NCI-H2107 treated with DMSO at 0.1 percent for 48 hours (cell line): ENCODE measurements at regions not wholly inside any gene's neighbourhood (a gene's known extent, or its start where the extent isn't known, plus 50 kb on each side); places are given as distances from the start of the nearest gene placed in this dataset.

Experiments used
- DNase-seq: peaks from one replicate; lab custom pipeline; 2025; ENCODE audit not compliant: unreplicated experiment; lab: John Stamatoyannopoulos, UW

DNA sequence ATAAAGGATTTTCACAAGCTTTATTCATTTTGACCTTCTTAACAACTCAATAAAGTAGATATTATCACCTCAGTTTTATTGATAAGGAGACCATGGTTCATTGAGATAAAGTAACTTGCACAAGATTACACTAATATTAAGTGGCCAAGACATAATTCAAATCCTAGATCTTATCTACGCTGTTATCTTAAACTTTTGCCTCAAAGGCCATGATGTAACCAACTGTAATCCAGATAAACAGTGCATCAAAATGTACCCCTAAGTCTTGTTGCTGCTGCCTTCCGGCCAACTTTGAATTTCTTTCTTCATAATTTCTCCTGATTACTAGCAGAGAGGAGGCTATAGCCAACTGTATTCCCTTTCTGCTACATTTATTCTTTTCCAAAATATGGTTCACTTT is 1094.8 kb upstream of the PIK3C3 start:
- DNase-seq, result no peak

DNA sequence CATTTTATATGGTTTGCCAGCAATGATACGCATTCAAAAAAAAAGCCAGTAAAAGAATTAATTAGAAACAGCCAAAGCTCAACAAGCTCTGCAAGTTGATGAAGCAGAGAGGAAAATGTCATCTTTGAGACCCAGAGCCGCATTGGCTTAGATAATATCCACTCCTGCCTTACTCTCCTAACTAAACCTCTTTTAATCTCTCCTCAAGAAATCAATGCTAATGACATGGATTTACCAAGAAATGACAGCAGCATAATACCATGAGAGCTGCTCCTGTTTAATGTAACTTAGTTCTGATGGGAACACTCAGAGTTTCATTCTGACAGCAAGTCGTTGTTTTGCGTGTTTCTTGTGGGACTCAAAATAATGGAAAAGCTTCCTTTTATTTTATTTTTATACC is 1099.4 kb upstream of the PIK3C3 start:
- DNase-seq, result no peak

DNA sequence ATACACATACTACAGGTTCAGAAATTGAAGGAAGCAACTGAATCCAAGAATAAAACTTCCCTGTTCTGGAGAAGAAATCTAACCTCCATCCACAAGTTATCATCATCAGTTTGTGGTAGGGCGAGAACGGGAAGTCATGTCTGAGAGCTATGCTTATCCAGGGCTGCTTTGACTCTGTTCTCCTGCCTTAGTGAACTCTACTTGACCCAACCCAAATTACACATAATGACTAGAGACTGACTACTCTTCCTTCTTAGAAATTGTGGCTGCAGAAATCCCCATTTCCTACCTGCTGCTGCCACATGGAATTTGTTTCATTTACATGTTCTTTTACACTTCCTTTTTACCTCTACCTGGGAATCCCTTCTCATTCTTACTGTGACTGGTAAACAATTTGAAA is 1102.6 kb upstream of the PIK3C3 start:
- no peak for DNase-seq

DNA sequence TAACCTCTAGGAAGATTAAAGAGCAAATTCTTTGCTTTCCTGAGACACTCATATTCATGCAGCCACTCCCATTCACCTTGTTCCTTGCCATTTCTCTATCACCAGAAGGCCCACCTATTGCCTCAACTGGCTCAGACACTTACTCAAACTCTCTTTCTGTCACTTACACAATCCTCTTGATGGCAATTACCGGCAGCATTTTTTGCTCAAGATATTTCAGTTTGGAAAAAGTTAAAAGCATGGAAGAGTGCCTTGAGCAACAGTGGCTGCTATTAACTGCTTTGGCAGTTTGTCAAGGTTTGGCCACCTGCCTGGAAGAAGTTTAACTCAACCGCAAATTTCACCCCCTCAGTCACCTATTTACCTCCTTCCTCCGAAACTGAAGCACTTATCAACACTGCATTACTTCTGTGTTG is 1104.0 kb upstream of the PIK3C3 start:
- DNase-seq, result peak; percentile 84

DNA sequence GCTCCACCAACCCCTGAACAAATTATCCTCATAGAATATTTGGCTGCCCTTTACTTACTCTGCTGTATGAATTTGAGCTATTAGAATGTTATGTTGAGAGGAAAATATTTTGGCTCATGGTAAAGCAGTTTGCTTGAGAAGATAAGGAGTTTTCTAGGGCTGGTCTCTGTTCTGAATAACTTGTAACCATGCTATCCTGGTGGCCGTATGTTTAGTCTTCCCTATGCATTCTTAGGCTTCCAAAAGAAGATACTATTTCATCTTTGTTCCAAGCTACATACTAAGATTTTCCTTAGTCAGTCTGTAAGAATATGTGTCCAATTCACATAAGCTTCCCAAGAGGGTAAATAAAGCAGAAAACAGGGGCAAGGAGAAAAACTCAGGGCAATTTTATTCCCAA is 1105.1 kb upstream of the PIK3C3 start:
- DNase-seq, result no peak

DNA sequence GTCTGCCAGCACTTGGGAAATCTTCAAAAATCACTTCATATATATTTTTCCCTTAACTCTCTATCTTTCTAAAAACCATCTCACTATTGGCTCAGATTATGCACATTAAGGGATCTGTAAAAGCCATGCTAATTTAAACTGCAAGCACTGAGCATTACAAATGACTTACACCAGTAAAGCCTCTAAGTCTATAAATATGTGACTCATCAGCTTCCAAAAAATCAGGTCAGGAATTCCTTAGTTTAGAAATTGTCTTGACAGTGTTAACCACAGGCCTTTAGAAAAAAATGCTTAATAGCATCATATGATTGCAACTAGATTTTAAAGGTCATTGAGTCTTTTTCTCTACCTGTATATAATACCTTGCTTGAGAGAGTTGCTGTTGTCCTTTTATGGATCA is 1113.6 kb upstream of the PIK3C3 start:
- no peak for DNase-seq

DNA sequence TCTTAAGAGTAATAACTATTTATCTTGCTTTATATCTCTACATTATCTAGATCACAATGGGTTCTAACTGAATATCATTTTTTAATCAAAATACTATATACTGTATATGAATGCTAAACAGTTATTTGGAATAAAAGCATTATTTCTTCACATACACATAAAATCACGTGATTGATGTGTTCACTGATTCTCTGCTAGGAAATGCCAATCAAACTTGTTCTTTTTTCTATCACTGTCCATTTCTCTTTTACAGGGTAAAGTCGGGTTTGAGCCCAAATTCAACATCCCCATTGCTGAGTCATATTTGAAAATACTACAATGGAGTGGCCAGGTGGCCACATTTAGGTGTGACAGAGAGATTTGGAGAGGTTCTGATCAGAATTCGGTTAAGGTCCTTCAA is 1114.0 kb upstream of the PIK3C3 start:
- DNase-seq, result no peak

DNA sequence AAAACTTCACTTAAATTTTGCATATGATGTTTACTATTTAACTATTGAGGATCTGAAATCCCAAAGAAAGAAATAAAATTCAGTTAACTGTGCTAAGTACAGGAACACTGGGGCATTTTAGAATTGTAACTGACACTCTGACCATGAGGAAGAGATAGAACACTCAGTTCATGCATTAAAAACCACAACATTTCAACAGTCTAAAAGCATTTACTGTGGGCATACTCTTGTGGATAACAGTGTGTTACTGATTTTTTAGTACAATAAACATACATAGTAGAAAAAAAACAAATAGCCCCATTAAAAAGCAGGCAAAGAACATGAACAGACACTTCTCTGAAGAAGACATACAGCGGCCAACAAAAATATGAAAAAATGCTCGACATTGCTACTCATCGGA is 1122.7 kb upstream of the PIK3C3 start:
- DNase-seq, result no peak

DNA sequence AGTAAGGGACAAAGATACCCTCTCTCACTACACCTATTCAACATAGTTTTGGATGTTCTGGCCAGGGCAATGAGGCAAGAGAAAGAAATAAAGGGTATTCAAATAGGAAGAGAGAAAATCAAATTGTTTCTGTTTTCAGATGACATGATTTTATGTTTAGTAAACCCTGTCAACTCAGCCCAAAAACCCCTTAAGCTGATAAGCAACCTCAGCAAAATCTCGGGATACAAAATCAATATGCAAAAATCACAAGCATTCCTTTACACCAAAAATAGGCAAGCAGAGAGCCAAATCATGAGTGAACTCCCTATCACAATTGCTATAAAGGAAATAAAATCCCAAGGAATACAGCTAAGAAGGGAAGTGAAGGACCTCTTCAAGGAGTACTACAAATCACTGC is 1130.7 kb upstream of the PIK3C3 start:
- no peak for DNase-seq

DNA sequence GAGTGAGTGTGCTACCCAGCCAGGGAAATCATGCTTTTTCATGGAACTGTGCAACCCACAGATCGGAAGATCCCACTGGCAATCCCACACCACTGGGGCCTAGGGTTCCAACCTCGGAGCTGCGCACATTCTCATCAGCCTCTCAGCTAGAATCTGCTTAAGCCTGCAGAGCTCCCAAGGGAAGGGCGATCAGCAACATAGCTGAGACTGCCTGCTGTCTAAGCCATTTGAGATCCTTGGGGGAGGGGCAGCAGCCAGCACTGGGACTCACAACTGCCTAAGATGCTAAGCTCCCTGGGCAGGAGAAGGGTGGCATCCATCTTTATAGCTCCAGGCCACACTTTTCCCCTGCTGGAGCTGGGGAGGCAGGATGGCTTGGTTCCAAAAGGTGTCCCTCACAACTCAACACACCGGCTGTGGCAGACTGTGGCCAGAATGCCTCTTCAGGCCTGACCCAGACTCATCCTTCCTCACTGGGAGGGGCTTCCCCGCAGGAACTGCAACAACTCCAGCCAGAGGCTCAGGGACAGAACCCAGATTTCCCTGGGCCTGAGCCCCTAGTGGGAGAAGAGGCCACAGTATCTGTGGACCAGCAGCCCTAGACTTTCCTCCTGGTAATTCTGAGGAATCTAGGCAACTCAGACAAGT is 1133.3 kb upstream of the PIK3C3 start:
- DNase-seq, result peak; percentile 20

DNA sequence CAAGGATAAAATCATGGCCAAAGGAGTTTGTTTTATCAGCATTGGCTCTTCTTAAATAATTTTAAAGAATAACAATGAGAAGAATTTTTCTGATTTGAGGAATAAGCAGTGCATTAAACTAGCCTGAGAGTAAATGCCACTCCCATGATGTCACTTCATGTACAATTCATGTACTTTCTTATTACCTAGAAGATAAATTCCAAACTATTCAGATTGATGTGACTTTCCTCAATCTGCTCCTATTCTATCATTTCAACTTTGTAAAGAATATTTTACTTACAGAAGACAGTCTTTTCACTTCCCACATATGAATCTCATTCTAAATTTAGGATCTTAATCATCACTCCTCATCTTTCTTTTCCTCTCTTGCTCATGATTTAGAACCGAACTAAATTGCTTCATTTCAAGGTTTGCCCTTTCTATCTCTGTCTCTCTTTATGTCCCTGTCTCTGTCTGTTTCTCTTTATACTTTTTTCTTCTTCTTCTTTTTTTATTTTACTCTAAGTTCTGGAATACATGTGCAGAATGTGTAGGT is 1142.0 kb upstream of the PIK3C3 start:
- no peak for DNase-seq

DNA sequence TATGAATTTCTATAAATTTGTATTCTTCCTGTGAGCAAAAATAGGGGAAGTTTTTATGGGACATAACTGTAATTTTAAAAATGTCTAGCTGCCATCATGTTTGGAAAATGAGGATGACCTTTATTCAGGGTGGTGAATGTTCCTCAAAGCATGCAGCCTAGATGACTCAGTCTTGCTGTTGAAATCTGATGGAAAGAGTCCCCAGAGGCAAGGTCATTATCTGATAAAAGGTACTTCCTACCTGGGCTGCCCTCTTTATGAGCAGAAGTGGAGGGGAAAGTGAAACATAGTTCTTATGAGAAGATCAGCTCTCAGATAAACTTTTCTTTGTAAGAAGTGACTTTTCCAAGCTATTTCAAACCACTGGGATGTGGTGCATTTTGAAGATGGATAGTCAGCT is 1144.7 kb upstream of the PIK3C3 start:
- no peak for DNase-seq

DNA sequence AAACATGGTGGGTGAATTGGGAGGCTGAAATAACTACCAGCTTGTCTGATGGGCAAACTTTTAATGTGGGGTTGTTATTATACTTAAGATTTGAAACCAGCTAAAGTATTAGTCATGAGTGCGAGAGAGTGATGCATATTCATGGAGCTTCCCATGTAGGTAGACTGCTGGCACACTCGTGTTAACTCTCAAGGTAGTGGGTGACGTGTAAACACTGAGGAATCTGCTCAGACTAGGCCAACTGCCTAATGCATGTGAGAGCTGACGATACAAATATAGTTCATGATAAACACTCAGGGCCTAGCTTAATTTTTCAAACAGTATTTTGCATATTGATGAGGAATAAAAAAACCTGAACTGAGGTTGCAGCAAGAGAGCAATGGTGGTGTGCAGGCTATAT is 1165.7 kb upstream of the PIK3C3 start:
- no peak for DNase-seq

DNA sequence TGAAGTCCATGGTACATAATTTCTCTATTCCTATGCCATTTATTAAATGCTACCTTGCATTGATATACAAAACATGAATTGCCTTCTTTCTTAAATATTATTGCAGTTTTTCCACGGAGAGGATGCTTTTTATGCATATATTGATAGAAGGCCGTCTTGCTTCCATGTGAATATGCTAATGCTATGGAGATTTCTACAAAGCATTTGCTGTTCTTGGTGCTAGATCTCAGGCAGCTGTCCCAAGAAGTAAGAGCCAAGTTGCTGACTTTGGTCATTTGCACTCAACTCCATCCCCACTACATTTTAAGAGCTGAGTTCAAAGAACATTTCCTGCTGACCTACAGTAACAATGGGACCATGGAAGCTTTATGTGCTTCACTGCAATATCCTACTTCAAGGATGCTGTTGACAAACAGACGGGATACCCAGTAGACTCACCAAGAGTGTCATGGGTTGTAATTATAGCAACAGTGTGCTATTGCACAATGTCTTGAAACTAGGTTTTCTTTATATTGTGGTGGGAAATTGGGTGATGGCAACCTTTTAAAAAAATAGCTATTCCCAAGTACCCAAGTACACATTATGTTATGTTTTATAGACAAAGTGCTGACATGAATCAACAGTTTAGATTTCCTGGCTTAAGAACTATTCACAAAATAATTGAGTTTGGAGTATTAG is 1172.4 kb upstream of the PIK3C3 start:
- DNase-seq, result no peak

DNA sequence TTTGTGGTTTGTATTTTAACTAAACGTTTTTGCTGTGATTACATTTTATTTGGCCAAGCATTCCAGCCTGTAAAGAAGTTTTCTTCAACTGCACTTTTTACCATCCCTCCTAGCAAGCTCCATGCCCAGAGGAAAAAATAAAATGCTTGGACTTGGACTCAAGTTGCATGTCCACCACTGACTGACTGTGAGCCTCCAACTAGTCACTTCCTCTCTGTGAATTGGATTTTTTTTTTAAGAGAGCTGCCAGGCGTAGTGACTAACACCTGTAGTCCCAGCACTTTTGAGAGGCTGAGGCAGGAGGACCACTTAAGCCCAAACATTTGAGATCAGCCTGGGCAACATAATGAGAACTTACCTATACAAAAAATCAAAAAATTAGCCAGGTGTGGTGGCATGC is 1185.2 kb upstream of the PIK3C3 start:
- DNase-seq, result no peak

DNA sequence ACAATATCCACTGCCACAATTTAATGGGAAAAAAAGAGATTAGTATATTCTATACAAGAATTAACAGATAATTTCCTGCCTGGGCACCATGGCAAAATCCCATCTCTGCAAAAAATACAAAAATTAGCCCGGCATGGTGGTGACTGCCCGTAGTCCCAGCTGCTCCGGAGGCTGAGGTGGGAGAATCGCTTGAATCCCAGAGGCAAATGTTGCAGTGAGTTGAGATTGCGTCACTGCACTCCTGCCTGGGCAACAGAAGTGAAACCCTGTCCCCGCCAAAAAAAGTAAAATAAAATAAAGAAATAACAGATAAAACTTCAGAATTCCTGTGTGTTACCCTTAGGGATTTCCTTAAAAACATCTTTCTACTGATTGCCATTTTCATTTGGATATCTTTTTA is 1194.8 kb upstream of the PIK3C3 start:
- DNase-seq, result no peak

DNA sequence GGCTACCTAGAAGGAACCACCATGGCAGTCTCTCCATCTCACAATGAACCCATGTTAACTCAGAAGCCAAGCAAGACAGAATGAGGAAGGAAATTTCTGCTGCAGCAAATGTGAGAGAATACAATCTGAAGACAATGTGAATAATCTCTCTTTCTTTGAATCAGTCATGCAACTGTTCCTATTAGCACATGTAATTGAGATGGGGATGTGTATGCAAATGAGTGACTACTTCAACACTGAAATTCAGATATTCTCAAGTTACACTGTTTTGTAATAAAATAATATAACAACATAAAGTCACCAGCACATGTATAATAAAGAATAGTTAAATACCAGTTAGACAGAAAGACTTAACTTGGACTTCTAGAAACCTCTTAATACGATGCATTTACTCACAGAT is 1200.6 kb upstream of the PIK3C3 start:
- no peak for DNase-seq

DNA sequence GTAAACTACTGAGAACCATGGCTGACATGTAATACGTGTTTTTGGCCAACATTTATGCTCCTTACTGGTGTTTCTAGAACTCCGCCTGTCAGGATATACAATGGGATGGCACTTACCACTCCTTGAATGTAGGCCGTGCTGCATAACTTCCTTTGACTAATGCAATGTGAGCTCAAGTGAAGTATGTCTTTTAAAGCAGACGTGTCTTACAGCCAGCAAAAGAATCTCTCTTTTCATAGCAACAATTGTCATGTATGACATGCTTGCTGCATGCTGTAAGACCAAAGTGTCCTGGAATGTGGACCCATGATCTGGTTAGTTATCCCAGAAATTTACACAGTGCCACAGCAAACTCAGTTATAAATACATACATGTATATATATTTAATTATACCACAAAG is 1202.7 kb upstream of the PIK3C3 start:
- no peak for DNase-seq

DNA sequence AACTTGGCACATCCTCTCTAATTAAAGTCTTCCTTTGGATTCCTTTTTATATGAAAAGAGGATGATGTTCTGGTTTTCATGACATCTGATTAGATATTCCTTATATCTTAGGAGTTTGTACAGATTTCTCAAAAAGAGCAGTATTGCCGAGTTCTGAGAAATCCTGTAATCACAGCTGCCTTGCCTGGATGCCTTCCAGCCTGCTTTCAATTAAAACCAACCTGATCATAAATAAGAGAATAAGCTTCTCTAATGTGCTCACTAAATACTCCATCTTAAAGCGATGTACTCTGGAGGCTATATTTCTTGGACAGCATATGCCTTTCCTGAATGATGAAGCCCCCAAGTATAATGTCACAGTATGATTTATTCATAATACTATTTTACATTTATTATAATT is 1203.8 kb upstream of the PIK3C3 start:
- no peak for DNase-seq

DNA sequence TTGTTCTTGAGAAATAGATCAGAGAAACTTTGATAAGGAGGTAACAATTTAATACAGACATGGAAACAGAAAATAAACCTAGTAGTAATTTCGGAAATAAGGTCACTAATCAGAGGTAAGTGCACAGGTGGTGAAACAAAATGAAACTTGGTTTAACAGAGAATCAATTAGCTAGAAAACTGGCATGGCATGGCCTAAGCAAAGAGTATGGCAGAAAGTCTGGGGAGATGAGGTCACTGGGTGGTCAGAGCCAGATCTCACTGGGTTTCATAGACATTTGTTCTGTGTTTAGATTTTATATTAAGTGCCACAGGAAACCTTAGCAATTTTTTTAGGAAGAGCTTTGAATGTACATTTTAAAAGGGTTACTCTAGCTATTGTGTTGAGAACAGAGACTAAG is 1216.0 kb upstream of the PIK3C3 start:
- no peak for DNase-seq

DNA sequence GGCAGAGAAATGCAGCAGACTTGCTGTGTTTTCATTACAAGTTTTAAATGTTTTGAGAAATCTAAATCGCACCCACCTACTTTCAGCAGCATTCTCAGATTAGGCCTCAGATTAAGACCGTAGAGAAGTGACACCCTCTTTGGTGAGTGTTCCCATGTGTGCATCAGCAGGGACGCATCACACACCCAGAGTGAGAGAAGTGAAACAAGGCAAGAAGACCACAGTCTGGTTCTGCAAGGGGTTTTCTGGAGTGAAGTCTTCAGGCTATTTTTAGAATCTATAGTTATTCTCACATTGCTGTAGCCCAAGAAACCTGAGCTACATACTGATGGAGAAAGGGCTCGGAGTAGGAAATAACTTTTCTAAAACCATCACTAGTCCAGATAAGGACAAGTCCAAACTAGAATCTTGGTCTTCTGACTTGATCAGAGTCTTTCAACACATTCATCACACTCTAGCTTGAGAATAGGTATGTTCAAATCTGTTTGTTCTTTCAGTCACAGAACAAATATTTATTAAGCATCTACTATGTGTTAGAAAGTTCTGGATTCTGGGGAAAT is 1216.6 kb upstream of the PIK3C3 start:
- no peak for DNase-seq

DNA sequence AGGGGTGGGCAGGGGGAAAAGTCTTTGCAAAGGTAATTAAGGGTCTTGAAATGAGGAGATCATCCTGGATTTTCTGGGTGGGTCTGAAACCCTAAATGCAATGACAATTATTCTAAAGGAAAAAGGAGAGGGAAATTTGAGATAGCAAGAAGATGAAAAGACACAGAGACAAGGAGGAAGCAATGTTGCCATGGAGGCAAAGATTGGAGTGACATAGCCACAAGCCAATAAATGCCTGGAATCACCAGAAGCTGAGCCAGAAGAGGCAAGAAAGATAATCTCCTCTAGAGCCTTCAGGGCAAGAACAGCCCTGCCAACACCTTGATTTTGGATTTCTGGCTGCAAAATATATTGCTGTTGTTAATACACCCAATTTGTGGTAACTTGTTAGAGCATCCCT is 1246.3 kb upstream of the PIK3C3 start:
- DNase-seq, result no peak

DNA sequence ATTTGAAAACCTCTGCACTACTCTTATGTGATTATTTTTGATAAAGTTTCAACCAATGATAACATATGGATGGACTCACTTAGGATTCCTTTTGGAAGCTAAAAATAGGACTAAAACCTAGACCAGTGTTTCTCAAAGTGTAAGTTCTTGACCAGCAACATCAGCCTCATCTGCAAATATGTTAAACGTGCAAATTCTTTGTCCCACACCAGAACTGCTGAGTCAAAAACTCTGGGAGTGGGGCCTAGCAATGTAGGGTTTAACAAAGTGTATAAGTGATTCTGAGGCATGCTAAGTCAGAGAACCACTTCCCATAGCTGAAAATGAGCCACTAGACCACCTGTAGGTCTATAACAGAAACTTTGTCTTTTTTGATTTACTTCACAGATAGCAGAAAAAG is 1247.2 kb upstream of the PIK3C3 start:
- DNase-seq, result no peak
